Smooth muscle cell (in vitro differentiated cells): ENCODE measurements at regions not wholly inside any gene's neighbourhood (a gene's known extent, or its start where the extent isn't known, plus 50 kb on each side); places are given as distances from the start of the nearest gene placed in this dataset.

Experiments
- DNase-seq: peaks from one replicate; lab custom pipeline; 2025; ENCODE audit not compliant: unreplicated experiment; lab: John Stamatoyannopoulos, UW
- H2AFZ ChIP-seq: fragments of 200-600 bp; sonication (generic); 2 replicates; pipeline ENCODE4 v1.6.0; 2016; ENCODE audit warnings: antibody characterized with exemption, low read depth, mild to moderate bottlenecking
- H3F3A ChIP-seq: fragments of 200-600 bp; sonication (generic); 2 replicates; pipeline ENCODE4 v1.6.0; 2017; ENCODE audit warnings: antibody characterized with exemption, low read depth
- H3K27ac ChIP-seq: fragments of 200-600 bp; sonication (generic); 2 replicates; pipeline ENCODE4 v1.5.1; 2016; ENCODE audit warnings: low read depth, mild to moderate bottlenecking
- H3K27me3 ChIP-seq: fragments of 200-600 bp; sonication (generic); 2 replicates; pipeline ENCODE4 v1.6.1; 2016; ENCODE audit warnings: low read depth, mild to moderate bottlenecking
- H3K36me3 ChIP-seq: fragments of 200-600 bp; sonication (generic); 2 replicates; pipeline ENCODE4 v1.5.1; 2016; ENCODE audit warnings: low read depth
- H3K4me1 ChIP-seq: fragments of 200-600 bp; sonication (generic); 2 replicates; pipeline ENCODE4 v1.5.1; 2016; ENCODE audit warnings: low read depth
- H3K4me2 ChIP-seq: fragments of 200-600 bp; sonication (generic); 2 replicates; pipeline ENCODE4 v1.6.0; 2016; ENCODE audit warnings: mild to moderate bottlenecking
- H3K4me3 ChIP-seq: fragments of 200-600 bp; sonication (generic); 2 replicates; pipeline ENCODE4 v1.5.1; 2016; ENCODE audit warnings: mild to moderate bottlenecking
- H3K79me2 ChIP-seq: fragments of 200-600 bp; sonication (generic); 2 replicates; pipeline ENCODE4 v1.6.0; 2016; ENCODE audit warnings: low read depth, mild to moderate bottlenecking
- H3K9ac ChIP-seq: fragments of 200-600 bp; sonication (generic); 2 replicates; pipeline ENCODE4 v1.6.0; 2016; ENCODE audit warnings: low read depth
- H3K9me3 ChIP-seq: fragments of 200-600 bp; sonication (generic); replicated peaks from 2 replicates; pipeline ENCODE4 v1.5.1; 2016; ENCODE audit warnings: low read depth
- H4K20me1 ChIP-seq: fragments of 200-600 bp; sonication (generic); 2 replicates; pipeline ENCODE4 v1.6.0; 2016; ENCODE audit warnings: low read depth
- WGBS: methylation state at CpG from one replicate; pipeline ENCODE4 v1.1.7; 2016; ENCODE audit warnings: low lambda C conversion rate; 5-methylcytosine and 5-hydroxymethylcytosine counted together
- TF ChIP-seq, protein P1 (sequence below): fragments of 200-600 bp; sonication (generic); IDR thresholded peaks from 2 replicates; pipeline ENCODE4 v1.5.1; 2017; ENCODE audit warnings: borderline replicate concordance, mild to moderate bottlenecking, antibody characterized with exemption; ENCODE audit not compliant: insufficient read depth, poor library complexity, severe bottlenecking

DNA sequence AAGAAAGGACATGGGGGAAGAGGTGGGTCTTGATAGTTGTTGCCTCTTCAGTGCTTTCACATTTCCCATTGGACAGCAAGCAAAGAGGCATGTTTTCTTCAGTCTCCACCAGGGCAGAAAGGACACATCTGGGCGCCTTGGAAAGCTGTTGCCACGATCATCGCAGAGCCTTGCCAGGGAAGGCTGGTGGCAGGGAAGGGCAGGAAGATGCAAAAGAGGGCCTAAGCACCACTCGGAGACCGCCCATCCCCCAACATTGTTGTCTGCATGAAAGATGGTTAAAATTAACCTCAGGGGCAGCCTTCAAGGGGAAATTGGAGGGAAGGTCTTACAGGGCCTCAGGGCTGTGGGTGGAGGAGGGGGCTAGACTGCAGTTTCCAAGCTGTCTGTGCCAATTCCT is 114.2 kb downstream of the SOX9 start:
- Histone ChIP-seq H3K4me3 (no peak overlapping the region), H3K79me2 (no peaks in the 10 kb centered on the region), H3K27ac (no peak overlapping the region), H3K4me2 (no peak overlapping the region), H4K20me1 (no peaks in the 10 kb centered on the region), H3K4me1 (no peaks in the 10 kb centered on the region), H3K9ac (no peak overlapping the region), H3K27me3 (no peaks in the 10 kb centered on the region), H3K9me3 (no peaks in the 10 kb centered on the region), H3F3A (no peaks in the 10 kb centered on the region), H2AFZ (no peak overlapping the region), H3K36me3 (no peaks in the 10 kb centered on the region)
- TF ChIP-seq, protein P1, sequence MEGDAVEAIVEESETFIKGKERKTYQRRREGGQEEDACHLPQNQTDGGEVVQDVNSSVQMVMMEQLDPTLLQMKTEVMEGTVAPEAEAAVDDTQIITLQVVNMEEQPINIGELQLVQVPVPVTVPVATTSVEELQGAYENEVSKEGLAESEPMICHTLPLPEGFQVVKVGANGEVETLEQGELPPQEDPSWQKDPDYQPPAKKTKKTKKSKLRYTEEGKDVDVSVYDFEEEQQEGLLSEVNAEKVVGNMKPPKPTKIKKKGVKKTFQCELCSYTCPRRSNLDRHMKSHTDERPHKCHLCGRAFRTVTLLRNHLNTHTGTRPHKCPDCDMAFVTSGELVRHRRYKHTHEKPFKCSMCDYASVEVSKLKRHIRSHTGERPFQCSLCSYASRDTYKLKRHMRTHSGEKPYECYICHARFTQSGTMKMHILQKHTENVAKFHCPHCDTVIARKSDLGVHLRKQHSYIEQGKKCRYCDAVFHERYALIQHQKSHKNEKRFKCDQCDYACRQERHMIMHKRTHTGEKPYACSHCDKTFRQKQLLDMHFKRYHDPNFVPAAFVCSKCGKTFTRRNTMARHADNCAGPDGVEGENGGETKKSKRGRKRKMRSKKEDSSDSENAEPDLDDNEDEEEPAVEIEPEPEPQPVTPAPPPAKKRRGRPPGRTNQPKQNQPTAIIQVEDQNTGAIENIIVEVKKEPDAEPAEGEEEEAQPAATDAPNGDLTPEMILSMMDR = no peak
- DNase-seq = no peak
- 74% methylated on average over 5 of the region's 5 CpGs for WGBS

DNA sequence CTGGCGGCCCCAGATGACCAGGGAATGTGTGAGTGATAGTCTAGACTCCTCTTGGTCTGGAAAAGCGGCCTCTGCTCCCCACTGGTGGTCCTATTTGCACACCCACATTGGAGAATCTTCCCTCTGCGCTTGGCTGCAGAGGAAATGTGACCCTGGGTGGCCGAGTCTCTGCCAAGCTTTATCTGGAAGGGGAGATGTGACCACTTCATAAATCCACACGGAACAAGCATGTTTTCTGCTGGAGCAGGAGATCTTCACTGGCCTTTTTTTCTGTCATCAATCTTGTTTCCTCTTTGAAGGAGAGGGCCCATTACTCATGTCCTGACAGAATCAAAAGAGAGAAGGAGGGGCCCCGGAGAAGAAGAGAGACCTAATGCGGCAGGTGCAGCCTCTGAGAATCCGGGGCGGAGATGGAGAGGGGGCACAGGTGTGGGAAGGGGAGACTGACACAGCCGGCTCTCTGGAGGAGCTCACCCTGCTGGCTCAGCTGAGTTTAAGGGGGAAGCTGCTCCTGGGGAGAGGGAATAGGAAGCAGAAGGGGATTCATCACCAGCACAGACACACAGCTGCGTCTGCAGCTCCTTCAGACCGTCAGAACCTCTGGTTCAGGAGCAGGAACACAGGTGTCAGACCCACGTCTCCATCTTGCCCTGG is 116.3 kb downstream of the SOX9 start:
- no peak overlapping the region for H3K27ac ChIP-seq
- TF ChIP-seq, protein P1 = no peak
- no peaks in the 10 kb centered on the region for H3K9me3 ChIP-seq
- no peaks in the 10 kb centered on the region for H4K20me1 ChIP-seq
- no peaks in the 10 kb centered on the region for H3K27me3 ChIP-seq
- no peaks in the 10 kb centered on the region for H3K36me3 ChIP-seq
- no peak for DNase-seq
- no peaks in the 10 kb centered on the region for H3K79me2 ChIP-seq
- no peaks in the 10 kb centered on the region for H3F3A ChIP-seq
- no peak overlapping the region for H3K4me3 ChIP-seq
- no peak overlapping the region for H2AFZ ChIP-seq
- no peaks in the 10 kb centered on the region for H3K4me1 ChIP-seq
- no peak overlapping the region for H3K9ac ChIP-seq
- 76% methylated on average over 13 of the region's 13 CpGs for WGBS
- no peak overlapping the region for H3K4me2 ChIP-seq

DNA sequence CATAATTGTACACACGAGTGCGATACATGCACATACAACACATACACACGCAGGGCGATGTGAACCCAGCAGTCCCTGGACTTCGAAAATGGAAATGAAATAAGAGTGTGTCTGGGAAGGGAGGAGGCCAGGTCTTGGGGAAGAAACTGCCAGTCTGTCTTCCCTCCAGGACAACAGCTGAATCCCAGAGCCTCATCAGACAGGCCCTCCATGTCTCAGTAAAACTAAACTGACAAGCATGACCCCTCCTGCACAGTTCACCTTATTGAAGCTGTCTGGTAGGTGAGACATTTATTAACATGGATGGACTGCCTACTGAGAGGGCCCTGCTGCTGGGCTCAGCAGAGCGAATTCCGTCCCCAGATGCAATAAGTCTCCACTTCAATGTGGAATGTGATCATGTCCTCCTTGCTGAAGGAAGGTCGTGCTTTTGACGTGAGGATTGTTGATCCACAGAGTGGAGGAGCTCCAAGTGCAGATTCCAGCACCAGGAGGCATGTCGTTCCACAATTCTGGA is 117.4 kb downstream of the SOX9 start:
- 95% methylated on average over 10 of the region's 10 CpGs for WGBS
- H3K4me3 ChIP-seq = no peak overlapping the region
- H3K4me1 ChIP-seq = no peaks in the 10 kb centered on the region
- H3K27me3 ChIP-seq = no peaks in the 10 kb centered on the region
- no peaks in the 10 kb centered on the region for H4K20me1 ChIP-seq
- TF ChIP-seq, protein P1 = no peak
- H3K36me3 ChIP-seq = no peaks in the 10 kb centered on the region
- no peaks in the 10 kb centered on the region for H3K79me2 ChIP-seq
- no peak overlapping the region for H2AFZ ChIP-seq
- H3K9ac ChIP-seq = no peak overlapping the region
- DNase-seq = no peak
- H3F3A ChIP-seq = no peaks in the 10 kb centered on the region
- H3K27ac ChIP-seq = no peak overlapping the region
- no peaks in the 10 kb centered on the region for H3K9me3 ChIP-seq
- H3K4me2 ChIP-seq = no peak overlapping the region

DNA sequence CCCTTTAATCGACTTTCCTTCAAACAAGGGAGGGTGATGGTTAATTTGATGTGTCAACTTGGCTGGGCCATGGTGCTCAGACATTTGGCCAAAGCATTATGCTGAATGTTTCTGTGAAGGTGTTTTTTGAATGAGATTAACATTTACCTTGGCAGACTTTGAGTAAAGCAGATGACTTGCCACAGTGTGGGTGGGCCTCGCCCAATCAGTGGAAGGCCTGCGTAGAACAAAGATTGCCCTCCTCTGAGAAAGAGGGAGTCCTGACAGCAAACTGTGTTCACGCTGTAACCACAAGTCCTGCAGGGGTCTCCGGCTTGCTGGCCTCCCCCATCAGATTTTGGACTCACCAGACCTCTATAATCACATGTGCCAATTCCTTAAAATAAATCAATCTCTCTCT is 118.7 kb downstream of the SOX9 start:
- no peaks in the 10 kb centered on the region for H3K4me1 ChIP-seq
- no peaks in the 10 kb centered on the region for H3F3A ChIP-seq
- TF ChIP-seq, protein P1 = no peak
- DNase-seq = no peak
- H3K27me3 ChIP-seq = no peaks in the 10 kb centered on the region
- no peaks in the 10 kb centered on the region for H3K36me3 ChIP-seq
- no peak overlapping the region for H3K4me2 ChIP-seq
- H3K4me3 ChIP-seq = no peak overlapping the region
- H3K9ac ChIP-seq = no peak overlapping the region
- H3K27ac ChIP-seq = no peak overlapping the region
- no peaks in the 10 kb centered on the region for H3K79me2 ChIP-seq
- no peak overlapping the region for H2AFZ ChIP-seq
- 94% methylated on average over 5 of the region's 5 CpGs for WGBS
- H3K9me3 ChIP-seq = no peaks in the 10 kb centered on the region
- H4K20me1 ChIP-seq = no peaks in the 10 kb centered on the region
